ENCODE measurements at regions not wholly inside any gene's neighbourhood (a gene's known extent, or its start where the extent isn't known, plus 50 kb on each side); places are given as distances from the start of the nearest gene placed in this dataset.
"Not testable (repeated sequence)": the region's sequence is repeated elsewhere in the genome, so short reads cannot be mapped to it uniquely, and the experiment has no call there.

DNA sequence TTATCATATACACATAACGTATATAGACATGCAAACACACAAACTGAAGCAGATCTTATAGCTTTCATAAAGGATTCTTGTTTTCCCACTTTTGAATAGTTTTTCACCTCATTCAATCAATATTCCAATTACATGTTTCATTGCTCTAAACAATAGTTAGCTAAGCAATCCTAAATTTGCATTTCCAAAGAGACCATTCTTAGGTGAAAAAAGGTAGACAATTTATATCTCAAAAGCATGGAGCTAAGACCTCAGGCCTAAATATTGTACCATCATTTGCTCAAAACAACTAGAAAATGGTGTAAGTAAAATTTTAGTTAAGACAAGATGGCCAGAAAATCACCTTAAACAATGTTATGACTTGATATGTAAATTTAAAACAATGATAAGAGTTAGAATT, 1148.5 kb upstream of the DIAPH2 start:
- no peak for DNase-seq (ENCODE audit: low spot score)
- TF ChIP-seq CTCF (IDR thresholded peaks at IDR 0.05; ENCODE audit: borderline replicate concordance, control extremely low read depth, extremely low read depth, insufficient read depth, missing control alignments): no peak
- in situ Hi-C loops (cut with MboI; ENCODE audit: low sequenced_read_pairs, unreplicated experiment): no loop called here

- DNase-seq (ENCODE audit: low spot score): no peak
- in situ Hi-C loops (cut with MboI; ENCODE audit: low sequenced_read_pairs, unreplicated experiment): no loop called here
- TF ChIP-seq CTCF (IDR thresholded peaks at IDR 0.05; ENCODE audit: borderline replicate concordance, control extremely low read depth, extremely low read depth, insufficient read depth, missing control alignments): no peak
These were observed 1148.0 kb upstream of the DIAPH2 start for GRCh38 chrX:95536661-95537060.

DNA sequence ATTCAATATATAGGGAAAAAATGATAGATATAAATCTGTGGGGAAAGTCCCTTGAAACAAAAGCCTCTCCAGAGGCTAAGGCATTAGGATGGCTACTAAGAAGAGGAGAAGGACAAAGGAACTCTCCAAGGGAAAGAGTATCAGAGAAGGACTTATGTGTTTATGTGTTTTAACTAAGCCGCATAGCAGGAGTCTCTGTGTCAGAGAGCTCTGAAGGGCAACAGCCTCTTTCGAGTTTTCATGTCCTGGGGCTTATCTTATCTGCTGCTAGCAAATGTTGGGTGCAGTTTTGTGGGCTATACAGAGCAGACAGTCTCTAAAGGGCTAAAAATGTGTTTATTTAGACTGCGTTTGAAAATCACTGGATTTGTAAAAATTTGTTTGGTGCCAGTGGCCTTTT, 1145.6 kb upstream of the DIAPH2 start:
- in situ Hi-C loops (cut with MboI; ENCODE audit: low sequenced_read_pairs, unreplicated experiment): no loop called here
- DNase-seq (ENCODE audit: low spot score): no peak
- TF ChIP-seq CTCF (IDR thresholded peaks at IDR 0.05; ENCODE audit: borderline replicate concordance, control extremely low read depth, extremely low read depth, insufficient read depth, missing control alignments): no peak

GRCh38 chrX:95549552-95549951, 1135.1 kb upstream of the DIAPH2 start:
- in situ Hi-C loops (cut with MboI; ENCODE audit: low sequenced_read_pairs, unreplicated experiment); DNase-seq (ENCODE audit: low spot score): not testable (repeated sequence)

- DNase-seq (ENCODE audit: low spot score): no peak
- in situ Hi-C loops (cut with MboI; ENCODE audit: low sequenced_read_pairs, unreplicated experiment): no loop called here
- TF ChIP-seq CTCF (IDR thresholded peaks at IDR 0.05; ENCODE audit: borderline replicate concordance, control extremely low read depth, extremely low read depth, insufficient read depth, missing control alignments): no peak
These were observed 1099.3 kb upstream of the DIAPH2 start for GRCh38 chrX:95585321-95585720.

GRCh38 chrX:95612350-95612749, 1072.3 kb upstream of the DIAPH2 start:
- in situ Hi-C loops (cut with MboI; ENCODE audit: low sequenced_read_pairs, unreplicated experiment): no loop called here
- DNase-seq (ENCODE audit: low spot score): no peak
- no peak for TF ChIP-seq CTCF (IDR thresholded peaks at IDR 0.05; ENCODE audit: borderline replicate concordance, control extremely low read depth, extremely low read depth, insufficient read depth, missing control alignments)

DNA sequence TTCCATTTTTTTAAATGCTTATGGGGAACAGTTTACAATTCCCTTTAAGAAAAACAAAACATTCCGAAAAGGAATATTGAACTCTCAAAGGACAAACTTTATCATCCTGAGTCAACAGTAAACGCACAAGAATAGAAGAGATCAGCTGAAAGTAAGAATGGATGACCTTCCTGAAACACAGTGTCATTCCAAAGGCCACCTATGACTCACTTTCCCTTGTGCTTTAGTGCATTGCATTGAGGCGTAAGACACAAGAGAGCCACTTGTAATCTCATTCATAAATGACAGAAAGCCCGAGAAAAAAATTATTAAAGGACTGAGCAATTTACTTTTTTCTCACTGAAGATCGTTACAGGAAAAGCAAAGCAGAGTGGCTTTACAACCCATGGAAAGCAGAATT, 1062.4 kb upstream of the DIAPH2 start:
- in situ Hi-C loops (cut with MboI; ENCODE audit: low sequenced_read_pairs, unreplicated experiment): no loop called here
- no peak for TF ChIP-seq CTCF (IDR thresholded peaks at IDR 0.05; ENCODE audit: borderline replicate concordance, control extremely low read depth, extremely low read depth, insufficient read depth, missing control alignments)

More for the DNA sequence above, 1062.4 kb upstream of the DIAPH2 start:
- DNase-seq (ENCODE audit: low spot score): no peak
